BE2C (cell line): ENCODE measurements at regions not wholly inside any gene's neighbourhood (a gene's known extent, or its start where the extent isn't known, plus 50 kb on each side); places are given as distances from the start of the nearest gene placed in this dataset.
"Not testable (repeated sequence)": the region's sequence is repeated elsewhere in the genome, so short reads cannot be mapped to it uniquely, and the experiment has no call there.

ENCODE experiments used
- DNase-seq: peaks from one replicate; pipeline ENCODE4 v3.0.0-alpha.2; 2020
- H3K27me3 ChIP-seq: fragments of 250-450 bp; sonication (Bioruptor Pico); 2 replicates; pipeline ENCODE4 v1.5.1; 2020; ENCODE audit warnings: mild to moderate bottlenecking
- H3K36me3 ChIP-seq: fragments of 250-450 bp; sonication (Bioruptor Pico); 2 replicates; pipeline ENCODE4 v1.5.1; 2020; ENCODE audit warnings: mild to moderate bottlenecking
- H3K4me1 ChIP-seq: fragments of 250-450 bp; sonication (Bioruptor Pico); 2 replicates; pipeline ENCODE4 v1.5.1; 2020
- H3K4me3 ChIP-seq: 2 replicates; pipeline ENCODE4 v1.5.1; 2011; ENCODE audit warnings: low read depth, low read length
- H3K9me3 ChIP-seq: fragments of 250-450 bp; sonication (Bioruptor Pico); 2 replicates; pipeline ENCODE4 v1.5.1; 2020
- TF ChIP-seq, protein P1 (sequence below): IDR thresholded peaks from 2 replicates; pipeline ENCODE4 v1.5.1; 2012; ENCODE audit warnings: mild to moderate bottlenecking, low read depth, low read length

GRCh38 chrX:39063702-39064101 is 262.4 kb downstream of the MID1IP1 start:
- no peak for DNase-seq
- Histone ChIP-seq H3K4me3 (no peak overlapping the region), H3K36me3 (no peaks in the 10 kb centered on the region), H3K27me3 (no peaks in the 10 kb centered on the region), H3K9me3 (no peaks in the 10 kb centered on the region), H3K4me1 (no peaks in the 10 kb centered on the region)
- TF ChIP-seq, protein P1, sequence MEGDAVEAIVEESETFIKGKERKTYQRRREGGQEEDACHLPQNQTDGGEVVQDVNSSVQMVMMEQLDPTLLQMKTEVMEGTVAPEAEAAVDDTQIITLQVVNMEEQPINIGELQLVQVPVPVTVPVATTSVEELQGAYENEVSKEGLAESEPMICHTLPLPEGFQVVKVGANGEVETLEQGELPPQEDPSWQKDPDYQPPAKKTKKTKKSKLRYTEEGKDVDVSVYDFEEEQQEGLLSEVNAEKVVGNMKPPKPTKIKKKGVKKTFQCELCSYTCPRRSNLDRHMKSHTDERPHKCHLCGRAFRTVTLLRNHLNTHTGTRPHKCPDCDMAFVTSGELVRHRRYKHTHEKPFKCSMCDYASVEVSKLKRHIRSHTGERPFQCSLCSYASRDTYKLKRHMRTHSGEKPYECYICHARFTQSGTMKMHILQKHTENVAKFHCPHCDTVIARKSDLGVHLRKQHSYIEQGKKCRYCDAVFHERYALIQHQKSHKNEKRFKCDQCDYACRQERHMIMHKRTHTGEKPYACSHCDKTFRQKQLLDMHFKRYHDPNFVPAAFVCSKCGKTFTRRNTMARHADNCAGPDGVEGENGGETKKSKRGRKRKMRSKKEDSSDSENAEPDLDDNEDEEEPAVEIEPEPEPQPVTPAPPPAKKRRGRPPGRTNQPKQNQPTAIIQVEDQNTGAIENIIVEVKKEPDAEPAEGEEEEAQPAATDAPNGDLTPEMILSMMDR: no peak

- Histone ChIP-seq H3K9me3 (no peaks in the 10 kb centered on the region), H3K4me3 (no peak overlapping the region), H3K27me3 (no peaks in the 10 kb centered on the region), H3K4me1 (no peaks in the 10 kb centered on the region), H3K36me3 (no peaks in the 10 kb centered on the region)
- no peak for DNase-seq
- TF ChIP-seq, protein P1: no peak
Observed at GRCh38 chrX:39065051-39065871, 264.0 kb downstream of the MID1IP1 start.

DNA sequence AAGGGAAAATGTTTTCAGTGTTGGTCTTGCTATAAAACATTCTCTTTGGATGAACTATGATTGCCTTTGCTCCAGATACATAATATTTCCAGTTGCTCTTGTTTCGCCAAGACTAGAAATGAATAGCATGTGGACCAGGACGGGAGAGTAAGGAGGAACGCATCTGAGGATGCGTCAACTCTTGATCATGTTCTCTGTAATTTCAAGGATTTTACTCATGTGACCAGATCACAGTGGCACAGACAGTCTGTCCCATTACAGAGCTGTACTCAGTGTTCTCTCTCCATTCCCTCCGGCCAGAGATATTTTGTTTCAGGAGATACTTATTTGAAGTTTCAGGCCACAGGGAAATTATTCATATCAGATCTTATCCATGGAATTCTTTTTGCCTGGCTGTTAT is 266.6 kb downstream of the MID1IP1 start:
- Histone ChIP-seq H3K36me3 (no peaks in the 10 kb centered on the region), H3K27me3 (no peaks in the 10 kb centered on the region), H3K4me3 (no peak overlapping the region), H3K4me1 (no peaks in the 10 kb centered on the region), H3K9me3 (no peaks in the 10 kb centered on the region)
- DNase-seq: no peak
- TF ChIP-seq, protein P1: no peak

DNA sequence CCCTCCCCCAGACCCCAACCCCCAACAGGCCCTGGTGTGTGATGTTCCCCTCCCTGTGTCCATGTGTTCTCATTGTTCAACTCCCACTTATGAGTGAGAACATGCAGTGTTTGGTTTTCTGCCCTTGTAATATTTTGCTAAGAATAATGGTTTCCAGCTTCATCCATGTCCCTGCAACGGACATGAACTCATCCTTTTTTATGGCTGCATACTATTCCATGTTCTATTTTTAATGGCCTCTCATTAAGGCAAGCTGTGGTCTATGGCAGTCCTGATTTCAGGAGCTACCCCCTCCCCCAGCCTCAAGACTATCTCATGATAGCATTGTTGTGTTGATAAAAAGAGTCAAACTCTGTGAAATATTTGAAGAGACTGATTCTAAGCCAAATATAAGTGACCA is 267.4 kb downstream of the MID1IP1 start:
- not testable (repeated sequence) for DNase-seq, H3K4me1 ChIP-seq, H3K4me3 ChIP-seq, H3K27me3 ChIP-seq, H3K9me3 ChIP-seq, H3K36me3 ChIP-seq

- H3K27me3 ChIP-seq: no peaks in the 10 kb centered on the region
- TF ChIP-seq, protein P1: no peak
- H3K4me1 ChIP-seq: no peaks in the 10 kb centered on the region
- no peak overlapping the region for H3K4me3 ChIP-seq
- H3K36me3 ChIP-seq: no peaks in the 10 kb centered on the region
- H3K9me3 ChIP-seq: no peaks in the 10 kb centered on the region
- no peak for DNase-seq
Observed at GRCh38 chrX:39070009-39070408, 268.8 kb downstream of the MID1IP1 start.

DNA sequence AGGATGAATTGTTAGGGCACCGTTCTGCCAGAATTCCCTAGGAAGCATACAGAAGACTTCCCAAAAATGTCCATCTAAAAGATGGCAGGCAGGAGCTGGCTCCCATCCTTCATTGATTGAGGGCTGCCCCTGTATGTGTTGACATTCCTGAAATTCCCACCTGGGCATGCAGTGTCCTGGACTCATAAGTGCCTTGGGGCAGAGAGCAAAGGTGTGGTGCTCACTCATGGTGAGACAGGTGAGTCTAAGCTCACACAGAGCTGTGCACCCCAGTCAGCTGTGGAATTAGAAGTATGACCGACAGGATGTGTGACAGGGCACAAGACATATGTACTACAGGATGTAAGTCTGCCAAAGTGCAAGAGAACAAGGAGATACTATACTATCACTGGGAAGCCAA is 271.9 kb downstream of the MID1IP1 start:
- Histone ChIP-seq H3K4me3 (no peak overlapping the region), H3K4me1 (no peaks in the 10 kb centered on the region), H3K9me3 (no peaks in the 10 kb centered on the region), H3K36me3 (no peaks in the 10 kb centered on the region), H3K27me3 (no peaks in the 10 kb centered on the region)
- DNase-seq: no peak
- TF ChIP-seq, protein P1: no peak

DNA sequence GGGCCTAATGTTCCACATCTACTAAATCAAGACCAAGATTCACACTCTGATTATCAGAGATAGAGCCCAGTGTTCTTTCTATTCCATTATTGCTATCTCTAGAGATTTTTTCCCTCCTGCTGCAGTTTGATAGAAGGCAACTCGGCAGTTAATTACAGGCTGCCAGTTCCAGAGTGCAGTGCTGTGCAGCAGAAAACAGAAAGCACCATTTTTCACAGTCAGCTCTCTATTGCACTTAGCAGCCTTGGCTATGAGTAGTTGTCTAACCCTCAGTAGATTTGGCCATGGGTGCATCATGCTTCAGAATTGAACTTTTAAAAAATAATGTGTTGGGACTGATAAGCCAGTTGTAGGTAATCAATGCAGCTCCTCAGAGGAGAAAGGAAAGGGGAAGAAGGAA is 295.3 kb downstream of the MID1IP1 start:
- TF ChIP-seq, protein P1: no peak
- no peaks in the 10 kb centered on the region for H3K27me3 ChIP-seq
- no peaks in the 10 kb centered on the region for H3K4me1 ChIP-seq
- H3K36me3 ChIP-seq: no peaks in the 10 kb centered on the region
- no peak for DNase-seq
- no peak overlapping the region for H3K4me3 ChIP-seq
- no peaks in the 10 kb centered on the region for H3K9me3 ChIP-seq
